ENCODE measurements at regions not wholly inside any gene's neighbourhood (a gene's known extent, or its start where the extent isn't known, plus 50 kb on each side); places are given as distances from the start of the nearest gene placed in this dataset.

DNA sequence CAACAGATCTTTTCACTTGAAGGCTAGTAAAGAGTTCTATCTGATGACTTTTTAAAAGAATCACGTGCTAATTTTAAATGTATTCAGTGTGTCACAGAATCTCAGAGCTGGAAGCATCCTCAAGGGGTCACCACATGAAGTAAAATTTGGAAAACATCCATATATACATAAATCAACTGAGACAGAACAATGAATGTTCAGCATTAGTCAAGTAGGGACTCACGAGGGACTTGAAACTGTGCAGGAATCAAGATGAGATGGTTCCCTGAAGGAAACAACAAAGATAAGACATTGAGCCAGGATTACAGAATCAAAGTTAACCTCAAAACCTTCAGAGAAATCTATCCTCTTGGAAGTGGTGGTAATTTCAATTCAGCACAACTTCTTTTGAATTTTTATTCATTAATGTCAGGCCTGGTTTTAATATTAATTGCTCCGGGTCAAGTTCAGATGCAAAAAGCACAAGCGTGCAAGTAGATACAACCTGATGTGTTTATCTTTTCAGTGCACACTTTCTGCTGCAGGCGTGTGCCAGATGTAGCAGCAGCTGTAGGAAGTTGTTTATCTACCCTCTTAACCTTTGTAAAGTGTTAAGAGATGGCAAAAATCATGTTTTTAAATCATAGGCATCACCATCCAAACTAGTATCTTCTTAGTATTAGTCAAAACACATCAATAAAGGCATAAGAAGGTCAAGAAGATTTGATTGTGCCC, 87.7 kb upstream of the SRD5A3 start:
- DNase-seq, result peak in 2 of 5 donors; percentile 26 to 50
- no peak for TF ChIP-seq CTCF (IDR thresholded peaks at IDR 0.05; ENCODE audit: borderline replicate concordance, extremely low read depth, insufficient read depth)
- Histone ChIP-seq H3K9ac (ENCODE audit: low read length in 3 of 3) (no peak overlapping the region), H3K4me1 (ENCODE audit: control insufficient read depth in 2 of 3, insufficient read depth in 2 of 3, low read depth in 1 of 3, low read length in 3 of 3) (no peaks in the 10 kb centered on the region), H3K9me3 (ENCODE audit: control insufficient read depth in 2 of 3, insufficient read depth in 1 of 3, low read length in 3 of 3) (no peaks in the 10 kb centered on the region), H3K4me3 (ENCODE audit: low read length in 3 of 3) (no peak overlapping the region), H3K27ac (ENCODE audit: low read depth in 2 of 2, low read length in 2 of 2) (no peak overlapping the region), H3K27me3 (ENCODE audit: control insufficient read depth, insufficient read depth, low read length) (no peaks in the 10 kb centered on the region), H3K36me3 (ENCODE audit: control insufficient read depth in 2 of 3, insufficient read depth in 3 of 3, low read length in 3 of 3) (no peaks in the 10 kb centered on the region)
- FAIRE-seq, result no peak
- intact Hi-C loops (cut with DNase I), result no loop called here

GRCh38 chr4:55259294-55259693, 86.7 kb upstream of the SRD5A3 start:
- H3K27me3 ChIP-seq (ENCODE audit: control insufficient read depth, insufficient read depth, low read length), result no peaks in the 10 kb centered on the region
- no peak overlapping the region for H3K27ac ChIP-seq (ENCODE audit: low read depth in 2 of 2, low read length in 2 of 2)
- no peaks in the 10 kb centered on the region for H3K9me3 ChIP-seq (ENCODE audit: control insufficient read depth in 2 of 3, insufficient read depth in 1 of 3, low read length in 3 of 3)
- FAIRE-seq (no peak), DNase-seq (no peak)
- H3K9ac ChIP-seq (ENCODE audit: low read length in 3 of 3), result no peak overlapping the region
- H3K4me1 ChIP-seq (ENCODE audit: control insufficient read depth in 2 of 3, insufficient read depth in 2 of 3, low read depth in 1 of 3, low read length in 3 of 3), result no peaks in the 10 kb centered on the region
- no peak overlapping the region for H3K4me3 ChIP-seq (ENCODE audit: low read length in 3 of 3)
- TF ChIP-seq CTCF (IDR thresholded peaks at IDR 0.05; ENCODE audit: borderline replicate concordance, extremely low read depth, insufficient read depth), result no peak
- H3K36me3 ChIP-seq (ENCODE audit: control insufficient read depth in 2 of 3, insufficient read depth in 3 of 3, low read length in 3 of 3), result no peaks in the 10 kb centered on the region
- intact Hi-C loops (cut with DNase I), result no loop called here

DNA sequence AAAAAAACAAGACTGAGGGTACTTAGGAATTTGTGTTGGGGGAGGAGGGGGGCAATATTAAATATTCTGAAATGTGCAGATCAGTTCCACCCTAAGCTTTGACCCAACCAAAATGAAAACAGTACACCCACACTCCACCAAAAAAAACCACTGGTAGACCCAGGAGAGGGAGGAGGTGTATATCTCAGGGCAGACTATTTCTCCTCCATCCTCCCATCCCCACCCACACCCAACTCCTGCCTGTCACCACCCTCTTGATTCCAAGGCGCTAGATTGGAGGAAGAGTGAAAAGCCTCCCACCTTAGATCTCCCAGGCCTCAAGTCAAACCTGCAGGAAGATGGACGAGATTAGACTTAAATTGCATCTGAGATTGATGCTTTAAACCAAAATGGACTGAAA, 76.6 kb upstream of the SRD5A3 start:
- H3K27ac ChIP-seq (ENCODE audit: low read depth in 2 of 2, low read length in 2 of 2), result no peak overlapping the region

More for the DNA sequence above, 76.6 kb upstream of the SRD5A3 start:
- FAIRE-seq (no peak), DNase-seq (no peak)
- Histone ChIP-seq H3K9me3 (ENCODE audit: control insufficient read depth in 2 of 3, insufficient read depth in 1 of 3, low read length in 3 of 3) (no peaks in the 10 kb centered on the region), H3K27me3 (ENCODE audit: control insufficient read depth, insufficient read depth, low read length) (no peaks in the 10 kb centered on the region), H3K4me3 (ENCODE audit: low read length in 3 of 3) (no peak overlapping the region), H3K4me1 (ENCODE audit: control insufficient read depth in 2 of 3, insufficient read depth in 2 of 3, low read depth in 1 of 3, low read length in 3 of 3) (no peaks in the 10 kb centered on the region), H3K9ac (ENCODE audit: low read length in 3 of 3) (no peak overlapping the region), H3K36me3 (ENCODE audit: control insufficient read depth in 2 of 3, insufficient read depth in 3 of 3, low read length in 3 of 3) (no peaks in the 10 kb centered on the region)
- no peak for TF ChIP-seq CTCF (IDR thresholded peaks at IDR 0.05; ENCODE audit: borderline replicate concordance, extremely low read depth, insufficient read depth)
- intact Hi-C loops (cut with DNase I), result no loop called here
